Lung (tissue), 11 donors: ENCODE measurements at regions not wholly inside any gene's neighbourhood (a gene's known extent, or its start where the extent isn't known, plus 50 kb on each side); places are given as distances from the start of the nearest gene placed in this dataset.
A peak's percentile ranks its signal among the peaks of the same experiment; 100 is the strongest.

ENCODE experiments used
- ATAC-seq: fragments of 200-7000 bp; cut with Tn5 transposase; one replicate; pipeline ENCODE4 v1.9.1; 2020; ENCODE audit warnings: moderate number of reproducible peaks; ENCODE audit not compliant: insufficient read depth, low FRiP score
- DNase-seq, 3 donors: peaks; one replicate each; pipeline ENCODE4 v3.0.0-alpha.2; 2013 to 2017
- H3K27ac ChIP-seq, 2 donors: one replicate each; pipeline ENCODE4 v1.5.1; 2013; ENCODE audit warnings: mild to moderate bottlenecking in 2 of 2, moderate library complexity in 2 of 2, control low read depth in 1 of 2, inconsistent platforms in 1 of 2, low read depth in 1 of 2, low read length in 1 of 2
- H3K27me3 ChIP-seq, 3 donors: one replicate each; pipeline ENCODE4 v1.5.1; 2013; ENCODE audit warnings: low read length in 2 of 3; ENCODE audit not compliant: control insufficient read depth in 3 of 3, insufficient read depth in 3 of 3
- H3K36me3 ChIP-seq, 4 donors: one replicate each; pipeline ENCODE4 v1.5.1; 2013; ENCODE audit warnings: low read length in 4 of 4, mild to moderate bottlenecking in 1 of 4, moderate library complexity in 1 of 4; ENCODE audit not compliant: control insufficient read depth in 4 of 4, insufficient read depth in 4 of 4
- H3K4me1 ChIP-seq, 5 donors: one replicate each; pipeline ENCODE4 v1.5.1; 2013; ENCODE audit warnings: low read length in 5 of 5, mild to moderate bottlenecking in 2 of 5, moderate library complexity in 1 of 5; ENCODE audit not compliant: control insufficient read depth in 5 of 5, insufficient read depth in 5 of 5
- H3K4me3 ChIP-seq: one replicate; pipeline ENCODE4 v1.5.1; 2013; ENCODE audit warnings: mild to moderate bottlenecking, control low read depth, moderate library complexity
- H3K9ac ChIP-seq, 2 donors: one replicate each; pipeline ENCODE4 v1.5.1; 2013; ENCODE audit warnings: low read length in 2 of 2, control low read depth in 1 of 2; ENCODE audit not compliant: insufficient read depth in 1 of 2
- H3K9me3 ChIP-seq, 4 donors: one replicate each; pipeline ENCODE4 v1.5.1; 2013; ENCODE audit warnings: low read length in 3 of 4, mild to moderate bottlenecking in 1 of 4, moderate library complexity in 1 of 4; ENCODE audit not compliant: control insufficient read depth in 4 of 4, insufficient read depth in 3 of 4
- CTCF ChIP-seq: IDR thresholded peaks from 2 replicates; pipeline ENCODE4 v1.5.1; 2012; ENCODE audit warnings: mild to moderate bottlenecking; ENCODE audit errors: control extremely low read depth, extremely low read depth
- WGBS, 2 donors: extraction: QIAGEN DNeasy Blood & Tissue Kit; methylation state at CpG; one replicate each; pipeline ENCODE4 v1.1.7; 2013; 5-methylcytosine and 5-hydroxymethylcytosine counted together
- donor health status: control.
- donor health status: control.
- donor health status: Bipolar disorder and iron deficiency.
- donor health status: healthy.
- donor health status: DM: yes; HTN: yes; CAD: no.

- ATAC-seq (no peak), DNase-seq (no peak)
- H3K9ac ChIP-seq, result no peak overlapping the region
- peaks cover 0 to 4% (median 0%) of the 10 kb centered on the region in 4 donors for H3K9me3 ChIP-seq
- H3K36me3 ChIP-seq, result no peaks in the 10 kb centered on the region
- H3K4me3 ChIP-seq, result no peak overlapping the region
- peaks cover 0 to 13% (median 9%) of the 10 kb centered on the region in 5 donors for H3K4me1 ChIP-seq
- TF ChIP-seq CTCF, result no peak
- no peaks in the 10 kb centered on the region for H3K27me3 ChIP-seq
- WGBS, 2 donors, result 91 to 94% methylated on average over 5 of the region's 5 CpGs
- H3K27ac ChIP-seq, result no peak overlapping the region
Measured at GRCh38 chr11:69947059-69947792, 128.0 kb upstream of the FGF3 start.

- no peak for TF ChIP-seq CTCF
- no peak overlapping the region for H3K27ac ChIP-seq
- H3K9ac ChIP-seq, result no peak overlapping the region
- H3K27me3 ChIP-seq, result no peaks in the 10 kb centered on the region
- peaks cover 0 to 13% (median 9%) of the 10 kb centered on the region in 5 donors for H3K4me1 ChIP-seq
- H3K4me3 ChIP-seq, result no peak overlapping the region
- no peaks in the 10 kb centered on the region for H3K36me3 ChIP-seq
- DNase-seq (no peak), ATAC-seq (no peak)
- H3K9me3 ChIP-seq, result peaks cover 0 to 4% (median 0%) of the 10 kb centered on the region in 4 donors
- 89 to 91% methylated on average over 12 of the region's 12 CpGs for WGBS, 2 donors
Measured at GRCh38 chr11:69947793-69948255, 128.6 kb upstream of the FGF3 start.

- no peak overlapping the region for H3K27ac ChIP-seq
- H3K4me1 ChIP-seq, result peaks cover 0 to 13% (median 9%) of the 10 kb centered on the region in 5 donors
- no peak overlapping the region for H3K9ac ChIP-seq
- H3K9me3 ChIP-seq, result peaks cover 0 to 4% (median 0%) of the 10 kb centered on the region in 4 donors
- H3K27me3 ChIP-seq, result no peaks in the 10 kb centered on the region
- no peaks in the 10 kb centered on the region for H3K36me3 ChIP-seq
- no peak for TF ChIP-seq CTCF
- no peak overlapping the region for H3K4me3 ChIP-seq
- 54% methylated on average over 24 of the region's 24 CpGs for WGBS, 2 donors
- ATAC-seq (peak; percentile 51), DNase-seq (no peak)
Measured at GRCh38 chr11:69948256-69949141, 129.3 kb upstream of the FGF3 start.
